Inflammatory macrophage treated with lipopolysaccharide for 4 hours (primary cell): ENCODE measurements at regions not wholly inside any gene's neighbourhood (a gene's known extent, or its start where the extent isn't known, plus 50 kb on each side); places are given as distances from the start of the nearest gene placed in this dataset.

Experiments used
- DNase-seq: peaks from one replicate; pipeline ENCODE4 v3.0.0-alpha.2; 2020

- no peak for DNase-seq
Observed at GRCh38 chr4:187547316-187547715, 448.3 kb upstream of the ZFP42 start.

DNA sequence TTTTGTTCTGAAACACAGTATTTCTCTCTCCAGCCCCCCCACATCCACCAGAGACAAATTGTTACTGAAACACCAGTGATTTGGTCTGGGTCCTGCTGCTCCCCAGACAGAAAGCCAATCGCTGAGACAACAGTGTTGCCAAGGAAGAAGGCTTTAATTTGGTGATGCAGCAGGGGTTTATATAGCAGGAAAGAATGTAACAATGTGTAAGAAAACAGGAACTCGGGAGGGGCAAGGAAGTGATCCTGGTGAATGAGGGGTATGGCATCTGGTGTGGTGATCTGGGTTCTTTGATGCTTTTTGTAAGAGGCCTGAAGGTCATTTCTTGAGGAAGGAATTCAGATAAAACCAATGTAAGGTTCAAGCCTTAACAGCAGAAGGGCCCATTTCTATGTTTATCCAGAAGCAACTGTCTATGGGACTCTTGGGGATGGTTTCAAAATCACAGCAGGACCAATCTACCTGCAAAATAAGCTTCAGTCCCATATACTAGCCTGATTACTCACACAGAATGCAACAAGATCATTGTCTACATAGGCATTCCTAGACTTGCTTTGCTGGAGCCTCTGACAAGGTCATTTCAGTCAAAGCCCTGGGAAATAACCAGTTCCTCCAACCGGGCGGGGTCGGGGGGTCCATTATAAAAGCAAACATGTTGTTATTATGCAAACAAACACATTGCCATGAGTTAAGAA, 445.2 kb upstream of the ZFP42 start:
- DNase-seq = no peak

GRCh38 chr4:187552781-187553180, 442.8 kb upstream of the ZFP42 start:
- DNase-seq = no peak

DNA sequence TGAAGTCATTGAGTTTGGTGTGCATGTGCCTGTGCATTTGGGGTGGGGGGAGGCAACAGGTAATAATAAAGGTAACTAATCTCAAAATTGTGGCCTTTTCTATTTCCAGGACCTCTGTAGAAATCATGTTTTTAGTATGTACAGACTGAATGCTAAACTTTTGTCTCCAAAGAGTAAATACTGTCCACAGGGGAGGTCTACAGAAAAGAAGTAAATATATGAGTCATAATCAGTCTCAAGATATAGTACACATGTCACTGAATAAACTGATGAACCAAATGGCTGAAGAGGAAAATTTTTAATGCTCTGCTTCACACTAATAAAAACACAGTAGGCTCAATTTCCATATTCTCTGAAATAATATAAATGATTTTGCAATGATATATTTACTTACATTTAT, 440.4 kb upstream of the ZFP42 start:
- no peak for DNase-seq

DNA sequence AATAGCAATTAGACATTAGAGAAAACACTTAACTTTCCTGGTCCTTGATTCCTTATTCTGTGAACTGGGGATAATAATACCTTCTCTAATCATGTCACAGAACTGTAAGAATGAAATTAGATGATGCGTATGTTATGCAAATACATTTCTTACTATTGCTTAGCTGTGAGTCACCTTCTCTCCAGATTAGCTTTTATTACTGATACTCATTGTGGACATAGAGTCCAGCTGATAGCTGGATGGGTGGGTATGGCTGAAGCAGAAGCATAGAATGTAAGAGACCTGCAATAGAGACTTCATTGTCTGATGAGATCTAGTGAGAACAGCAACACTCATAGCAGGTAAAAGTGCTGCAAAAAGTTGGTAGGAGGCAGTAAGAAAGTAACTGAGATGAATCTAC, 437.2 kb upstream of the ZFP42 start:
- no peak for DNase-seq

GRCh38 chr4:187562345-187562744, 433.2 kb upstream of the ZFP42 start:
- no peak for DNase-seq

GRCh38 chr4:187565416-187565815, 430.2 kb upstream of the ZFP42 start:
- DNase-seq = no peak

- no peak for DNase-seq
Observed at GRCh38 chr4:187569871-187570270, 425.7 kb upstream of the ZFP42 start.

- DNase-seq = no peak
Observed at GRCh38 chr4:187575706-187576105, 419.9 kb upstream of the ZFP42 start.

- no peak for DNase-seq
Observed at GRCh38 chr4:187576751-187577150, 418.8 kb upstream of the ZFP42 start.

GRCh38 chr4:187577941-187578480, 417.6 kb upstream of the ZFP42 start:
- DNase-seq = no peak

DNA sequence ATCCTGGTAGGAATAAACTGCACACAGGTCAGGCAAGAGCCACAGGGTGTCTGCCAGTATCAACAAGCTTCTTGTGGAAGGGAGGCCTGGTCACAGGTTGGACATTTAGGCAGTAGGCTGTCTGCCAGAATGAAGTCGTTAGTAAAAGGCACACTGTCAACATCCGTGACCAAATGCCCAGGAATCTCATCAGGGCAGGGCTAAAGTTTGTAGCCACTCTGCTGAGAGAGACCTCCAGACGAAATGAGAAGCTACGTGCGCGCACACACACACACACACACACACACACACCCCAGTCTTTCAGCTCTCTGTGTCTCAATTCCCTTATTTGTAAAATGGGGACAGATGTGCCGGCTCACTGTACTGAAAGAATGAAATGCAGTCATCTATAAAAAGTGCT, 408.7 kb upstream of the ZFP42 start:
- no peak for DNase-seq

DNA sequence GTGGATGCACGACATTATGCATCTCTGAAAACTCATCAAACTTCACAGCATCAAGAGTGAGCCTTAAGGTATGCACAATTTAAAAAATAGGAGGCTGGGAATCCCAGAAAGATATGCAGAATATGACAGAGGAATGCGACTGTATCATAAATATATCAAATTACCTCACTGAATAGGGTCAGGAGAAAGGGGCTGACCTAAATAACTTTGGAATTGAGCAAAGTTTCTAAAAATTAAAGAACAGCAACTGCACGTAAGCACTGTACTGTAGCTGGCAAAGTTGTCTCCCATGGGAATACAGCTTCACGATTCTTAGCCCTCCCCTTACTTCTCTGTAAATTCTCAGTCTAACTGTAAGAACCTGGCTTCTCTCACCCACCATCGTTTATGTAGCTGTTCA, 397.4 kb upstream of the ZFP42 start:
- DNase-seq = no peak

DNA sequence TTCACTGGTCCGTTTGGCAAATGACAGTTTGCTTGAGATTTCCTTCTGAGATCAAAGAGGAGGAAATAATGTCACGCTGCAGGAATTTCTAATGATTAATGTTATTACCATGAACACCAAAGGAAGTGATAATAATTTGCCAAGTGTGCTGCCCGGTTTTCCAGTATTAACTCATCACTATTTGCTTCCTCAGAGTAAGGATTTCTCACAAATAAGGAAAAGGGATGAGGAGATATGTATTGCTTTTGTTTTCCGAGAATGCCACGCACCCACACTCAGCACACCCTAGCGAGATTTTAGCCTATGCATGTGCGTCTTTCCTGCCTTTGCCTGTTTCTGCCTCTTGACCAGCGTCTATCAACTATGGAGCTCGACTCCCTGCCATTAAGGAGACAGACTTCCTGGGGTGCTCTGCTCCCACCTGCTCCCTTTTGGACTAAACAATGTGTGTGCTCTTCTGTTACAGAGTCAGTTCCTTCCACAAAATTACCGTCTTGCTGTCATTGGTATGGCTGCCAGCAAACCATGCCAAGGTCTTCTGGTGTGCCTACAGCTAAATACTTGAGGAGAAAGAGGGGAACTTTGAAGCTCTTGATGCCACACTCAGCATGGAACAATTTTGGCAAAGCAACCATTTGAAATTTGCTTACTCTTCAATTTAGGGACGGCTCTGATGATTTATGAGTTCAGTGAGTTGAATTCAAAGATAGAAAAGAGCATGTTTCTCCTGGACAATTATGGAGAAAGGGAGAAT, 393.1 kb upstream of the ZFP42 start:
- no peak for DNase-seq

- no peak for DNase-seq
Observed at GRCh38 chr4:187603093-187604025, 392.2 kb upstream of the ZFP42 start.

GRCh38 chr4:187604984-187605383, 390.6 kb upstream of the ZFP42 start:
- DNase-seq = no peak

GRCh38 chr4:187606581-187606980, 389.0 kb upstream of the ZFP42 start:
- DNase-seq = peak; percentile 27

GRCh38 chr4:187608001-187608421, 387.6 kb upstream of the ZFP42 start:
- DNase-seq = no peak

DNA sequence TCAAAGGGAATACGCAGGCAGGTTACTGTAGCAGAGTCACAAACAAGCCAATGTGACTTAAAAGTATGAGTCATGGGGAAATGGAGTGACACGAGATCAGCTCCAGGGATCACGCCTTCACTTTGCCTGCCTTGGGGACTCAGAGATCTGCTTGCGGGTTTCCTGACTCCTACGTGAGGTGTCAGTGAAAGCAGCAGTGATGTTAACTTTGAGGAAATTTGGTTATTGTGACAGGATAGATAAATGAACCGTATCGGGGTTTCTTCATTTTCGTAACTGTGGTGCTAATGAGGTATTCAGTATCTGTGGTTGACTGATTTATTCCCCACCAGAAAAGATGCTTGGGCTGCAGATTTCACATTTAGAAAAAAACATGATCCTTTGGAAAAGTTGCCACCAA, 383.3 kb upstream of the ZFP42 start:
- no peak for DNase-seq

- DNase-seq = no peak
Observed at GRCh38 chr4:187613089-187613839, 382.3 kb upstream of the ZFP42 start.

- no peak for DNase-seq
Observed at GRCh38 chr4:187615972-187616371, 379.6 kb upstream of the ZFP42 start.

- DNase-seq = no peak
Observed at GRCh38 chr4:187617113-187617512, 378.5 kb upstream of the ZFP42 start.
